Ectodermal cell (in vitro differentiated cells): ENCODE measurements at regions not wholly inside any gene's neighbourhood (a gene's known extent, or its start where the extent isn't known, plus 50 kb on each side); places are given as distances from the start of the nearest gene placed in this dataset.

Experiments used
- H3K27ac ChIP-seq: 2 replicates; pipeline ENCODE4 v1.7.0; 2013; ENCODE audit warnings: mild to moderate bottlenecking, low read depth, low read length; ENCODE audit not compliant: insufficient read depth, poor library complexity, severe bottlenecking
- H3K27me3 ChIP-seq: 2 replicates; pipeline ENCODE4 v1.7.0; 2013; ENCODE audit warnings: mild to moderate bottlenecking, low read length; ENCODE audit not compliant: insufficient read depth, control insufficient read depth, poor library complexity, severe bottlenecking
- H3K36me3 ChIP-seq: one replicate; pipeline ENCODE4 v1.7.0; 2013; ENCODE audit warnings: low read length; ENCODE audit not compliant: control insufficient read depth, insufficient read depth
- H3K4me1 ChIP-seq: one replicate; pipeline ENCODE4 v1.7.0; 2013; ENCODE audit warnings: low read length; ENCODE audit not compliant: control insufficient read depth, insufficient read depth
- H3K4me3 ChIP-seq: 2 replicates; pipeline ENCODE4 v1.7.0; 2013; ENCODE audit warnings: low read depth, low read length, control low read depth; ENCODE audit not compliant: insufficient read depth
- H3K9me3 ChIP-seq: 2 replicates; pipeline ENCODE4 v1.7.0; 2013; ENCODE audit warnings: mild to moderate bottlenecking, low read length, moderate library complexity; ENCODE audit not compliant: control insufficient read depth
- WGBS, 2 experiments: methylation state at CpG; one replicate each; pipeline ENCODE4 v1.1.7; 2013; ENCODE audit warnings: missing lambda C conversion rate in 2 of 2; 5-methylcytosine and 5-hydroxymethylcytosine counted together

DNA sequence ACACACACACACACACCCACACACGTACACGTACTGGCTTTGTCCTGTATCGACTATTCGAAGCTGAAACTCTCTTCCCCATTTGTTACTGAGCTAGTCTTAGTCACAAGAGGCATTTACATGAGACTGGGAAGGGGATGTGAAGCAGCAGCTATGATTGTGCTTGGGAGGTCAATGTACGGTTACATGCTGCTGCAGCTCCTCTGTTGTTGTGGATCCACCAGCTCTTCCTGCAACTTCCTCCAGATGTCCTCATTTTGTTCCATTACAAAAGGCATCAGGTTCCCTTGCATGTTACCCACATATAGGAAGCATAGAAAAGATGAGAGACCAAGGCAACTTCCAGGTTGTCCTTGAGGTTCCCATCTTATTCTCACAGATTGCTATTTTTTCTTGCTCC, 612.4 kb upstream of the IMPG1 start:
- H3K4me1 ChIP-seq = no peaks in the 10 kb centered on the region
- no peaks in the 10 kb centered on the region for H3K36me3 ChIP-seq
- H3K27me3 ChIP-seq = no peaks in the 10 kb centered on the region
- WGBS, 2 experiments = 49 to 54% methylated on average over 5 of the region's 5 CpGs
- no peak overlapping the region for H3K4me3 ChIP-seq
- no peak overlapping the region for H3K27ac ChIP-seq
- no peaks in the 10 kb centered on the region for H3K9me3 ChIP-seq

DNA sequence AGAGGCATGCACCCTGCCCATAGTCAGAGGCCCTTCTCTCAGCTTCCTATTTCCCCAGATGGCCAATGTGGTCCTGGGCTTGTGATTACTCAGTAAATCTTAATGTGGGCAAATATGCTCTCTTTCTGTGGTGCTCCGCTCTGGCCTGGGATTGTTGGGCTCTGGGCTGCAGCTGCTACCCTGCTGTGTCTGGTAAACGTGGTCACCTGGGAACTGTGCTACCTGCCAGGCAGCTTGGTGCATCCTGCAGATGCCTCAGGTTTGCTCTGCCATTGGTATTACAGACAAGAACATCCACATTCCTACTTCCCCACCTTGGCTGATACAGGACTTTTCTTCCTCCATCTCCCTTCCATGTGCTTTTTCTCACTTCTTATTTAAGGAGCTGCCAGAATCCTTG, 611.5 kb upstream of the IMPG1 start:
- no peaks in the 10 kb centered on the region for H3K4me1 ChIP-seq
- no peaks in the 10 kb centered on the region for H3K9me3 ChIP-seq
- no peaks in the 10 kb centered on the region for H3K36me3 ChIP-seq
- no peak overlapping the region for H3K4me3 ChIP-seq
- no peak overlapping the region for H3K27ac ChIP-seq
- no peaks in the 10 kb centered on the region for H3K27me3 ChIP-seq
- WGBS, 2 experiments = 52 to 58% methylated on average over 2 of the region's 2 CpGs

DNA sequence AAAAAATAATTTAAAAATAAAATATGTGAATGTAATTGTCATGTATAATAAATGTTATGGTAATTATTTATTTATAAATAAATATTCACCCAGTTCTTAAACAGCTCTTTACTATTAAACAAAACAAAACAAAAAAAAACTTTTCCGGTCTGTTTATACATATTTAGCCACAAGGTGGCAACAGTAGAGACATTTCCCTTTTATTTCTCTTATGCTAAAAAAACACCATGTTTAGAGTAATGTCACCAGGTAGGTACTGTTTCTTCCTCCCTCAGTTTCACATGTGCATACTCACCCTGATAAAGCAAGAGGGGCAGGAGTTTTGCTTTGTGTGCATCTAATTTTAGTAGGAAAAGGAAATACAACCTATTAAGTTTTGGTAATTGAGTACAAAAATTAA, 610.4 kb upstream of the IMPG1 start:
- no peaks in the 10 kb centered on the region for H3K9me3 ChIP-seq
- H3K27me3 ChIP-seq = no peaks in the 10 kb centered on the region
- H3K4me1 ChIP-seq = no peaks in the 10 kb centered on the region
- H3K36me3 ChIP-seq = no peaks in the 10 kb centered on the region
- no peak overlapping the region for H3K4me3 ChIP-seq
- no peak overlapping the region for H3K27ac ChIP-seq
- WGBS, 2 experiments = 75 to 80% methylated on average over 1 of the region's 1 CpG

DNA sequence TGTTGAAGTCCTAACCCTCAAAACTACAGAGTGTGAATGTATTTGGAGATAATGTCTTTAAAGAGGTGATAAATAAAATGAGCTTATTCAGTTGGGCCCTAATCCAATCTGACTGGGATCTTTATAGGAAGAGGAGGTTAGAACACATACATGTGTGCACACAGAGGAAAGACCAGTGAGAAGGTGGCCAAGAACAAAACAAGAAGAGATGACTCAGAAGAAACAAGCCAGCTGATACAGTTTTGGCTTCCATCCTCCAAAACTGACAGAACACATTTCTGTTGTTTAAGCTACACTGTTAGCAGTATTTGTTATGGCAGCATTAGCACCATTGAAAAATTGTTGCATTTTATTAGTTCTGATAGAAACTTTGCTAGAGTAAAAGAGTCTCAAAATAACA, 609.3 kb upstream of the IMPG1 start:
- Histone ChIP-seq H3K9me3 (no peaks in the 10 kb centered on the region), H3K27me3 (no peaks in the 10 kb centered on the region), H3K36me3 (no peaks in the 10 kb centered on the region), H3K4me1 (no peaks in the 10 kb centered on the region), H3K4me3 (no peak overlapping the region), H3K27ac (no peak overlapping the region)

DNA sequence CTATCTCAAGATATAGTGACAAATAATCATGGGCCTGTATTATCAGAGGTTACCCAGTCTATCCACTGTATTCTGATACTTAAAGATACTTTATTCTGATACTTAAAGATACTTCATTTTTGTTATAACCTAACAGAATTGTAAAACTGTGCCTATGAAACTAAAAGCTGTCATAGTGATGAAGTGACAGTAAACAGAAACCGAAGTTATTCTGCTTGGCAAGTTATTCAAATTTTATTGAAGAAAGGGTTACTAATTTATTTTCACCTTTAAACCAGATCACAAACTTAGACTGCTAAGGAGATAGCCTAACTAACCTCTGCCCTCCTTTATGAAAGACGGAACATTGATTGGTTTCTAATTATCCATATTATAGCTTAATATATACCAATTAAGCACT, 604.6 kb upstream of the IMPG1 start:
- Histone ChIP-seq H3K27me3 (no peaks in the 10 kb centered on the region), H3K27ac (no peak overlapping the region), H3K4me3 (no peak overlapping the region), H3K36me3 (no peaks in the 10 kb centered on the region), H3K9me3 (no peaks in the 10 kb centered on the region), H3K4me1 (no peaks in the 10 kb centered on the region)
- 100% methylated on average over 2 of the region's 2 CpGs; no CpG with 5 or more reads in 1 of the 2 experiments for WGBS, 2 experiments

DNA sequence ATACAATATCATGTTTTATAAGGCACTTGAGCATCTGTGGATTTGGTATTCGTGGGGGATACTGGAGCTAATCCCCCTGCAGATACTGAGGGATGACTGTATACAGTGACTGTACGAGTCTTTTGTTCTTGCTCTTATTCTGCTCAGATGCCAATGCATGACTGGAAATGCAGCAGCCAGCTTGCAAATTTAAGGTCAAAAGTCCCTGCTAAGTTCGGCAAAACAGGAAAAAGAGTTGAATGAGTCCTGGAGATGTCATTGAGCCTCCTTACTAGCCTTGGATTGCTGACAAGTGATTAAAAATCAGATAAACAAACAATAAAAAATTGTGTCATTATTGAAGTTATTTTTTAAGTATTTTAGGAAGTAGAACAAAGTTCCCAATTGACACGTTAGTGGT, 599.3 kb upstream of the IMPG1 start:
- no peak overlapping the region for H3K4me3 ChIP-seq
- no peaks in the 10 kb centered on the region for H3K36me3 ChIP-seq
- WGBS, 2 experiments = 93 to 94% methylated on average over 4 of the region's 4 CpGs
- H3K27ac ChIP-seq = no peak overlapping the region
- no peaks in the 10 kb centered on the region for H3K27me3 ChIP-seq
- no peaks in the 10 kb centered on the region for H3K4me1 ChIP-seq
- no peaks in the 10 kb centered on the region for H3K9me3 ChIP-seq

DNA sequence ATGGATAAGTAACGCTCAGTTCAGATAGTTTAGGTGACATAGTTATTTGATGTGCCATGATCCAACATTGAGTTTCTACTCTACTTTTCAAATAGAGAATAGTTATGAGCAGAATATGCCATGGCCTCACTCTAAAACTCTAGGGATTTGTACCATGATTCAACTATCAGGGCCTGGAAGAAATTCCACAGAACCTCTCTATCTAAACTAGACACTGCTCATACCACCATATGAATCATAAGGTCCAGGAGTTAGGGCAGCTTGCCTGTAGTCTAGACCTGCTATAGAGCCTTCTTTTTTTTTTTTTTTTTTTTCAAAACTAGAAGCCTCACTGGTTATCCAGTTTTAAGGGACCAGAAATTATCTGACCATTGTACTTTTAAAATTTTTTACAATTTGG, 571.8 kb upstream of the IMPG1 start:
- Histone ChIP-seq H3K4me3 (no peak overlapping the region), H3K27me3 (no peaks in the 10 kb centered on the region), H3K4me1 (no peaks in the 10 kb centered on the region), H3K27ac (no peak overlapping the region), H3K9me3 (no peaks in the 10 kb centered on the region), H3K36me3 (no peaks in the 10 kb centered on the region)
- 71 to 89% methylated on average over 1 of the region's 1 CpG for WGBS, 2 experiments

DNA sequence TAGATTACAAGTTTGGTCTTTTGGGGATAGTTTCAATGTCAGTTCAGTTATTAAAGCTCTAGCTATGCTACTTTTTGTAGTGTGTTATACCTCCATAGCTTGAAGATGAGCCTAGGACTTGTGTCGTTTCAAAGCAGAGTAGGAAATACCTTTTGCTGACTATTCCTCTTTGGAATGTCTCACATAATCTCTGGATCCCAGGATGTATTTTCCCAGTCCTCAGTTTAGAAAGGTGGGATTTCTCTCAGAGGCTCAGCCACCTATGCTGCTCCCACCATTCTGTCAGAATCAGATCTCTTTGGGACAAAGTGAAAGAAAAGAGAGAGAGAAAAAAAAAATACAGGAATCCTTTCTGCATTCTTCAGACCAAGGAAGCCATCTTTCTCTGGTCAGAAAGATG, 567.5 kb upstream of the IMPG1 start:
- Histone ChIP-seq H3K27ac (no peak overlapping the region), H3K27me3 (no peaks in the 10 kb centered on the region), H3K4me3 (no peak overlapping the region), H3K9me3 (no peaks in the 10 kb centered on the region), H3K36me3 (no peaks in the 10 kb centered on the region), H3K4me1 (no peaks in the 10 kb centered on the region)
- WGBS, 2 experiments = 73 to 79% methylated on average over 1 of the region's 1 CpG

DNA sequence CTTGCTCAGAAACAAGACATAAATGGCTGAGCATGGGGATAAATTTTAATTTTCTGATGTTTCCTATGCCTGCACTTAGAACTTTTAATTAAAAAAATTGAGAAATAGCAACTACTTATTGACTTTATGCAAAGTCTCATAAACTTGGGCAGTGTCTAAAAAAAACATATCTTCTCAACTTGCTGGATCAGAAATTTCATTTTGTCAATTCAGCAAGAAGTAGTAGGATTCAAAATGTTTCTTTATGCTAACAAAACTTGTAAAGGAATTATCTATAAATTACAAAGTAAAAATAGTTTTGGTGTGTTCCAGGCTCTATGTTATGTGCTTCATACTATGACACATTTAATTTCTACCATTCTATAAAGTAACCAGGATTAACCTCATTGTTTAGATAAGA, 562.2 kb upstream of the IMPG1 start:
- no peaks in the 10 kb centered on the region for H3K36me3 ChIP-seq
- H3K27ac ChIP-seq = no peak overlapping the region
- H3K9me3 ChIP-seq = no peaks in the 10 kb centered on the region
- no peak overlapping the region for H3K4me3 ChIP-seq
- H3K27me3 ChIP-seq = no peaks in the 10 kb centered on the region
- no peaks in the 10 kb centered on the region for H3K4me1 ChIP-seq

DNA sequence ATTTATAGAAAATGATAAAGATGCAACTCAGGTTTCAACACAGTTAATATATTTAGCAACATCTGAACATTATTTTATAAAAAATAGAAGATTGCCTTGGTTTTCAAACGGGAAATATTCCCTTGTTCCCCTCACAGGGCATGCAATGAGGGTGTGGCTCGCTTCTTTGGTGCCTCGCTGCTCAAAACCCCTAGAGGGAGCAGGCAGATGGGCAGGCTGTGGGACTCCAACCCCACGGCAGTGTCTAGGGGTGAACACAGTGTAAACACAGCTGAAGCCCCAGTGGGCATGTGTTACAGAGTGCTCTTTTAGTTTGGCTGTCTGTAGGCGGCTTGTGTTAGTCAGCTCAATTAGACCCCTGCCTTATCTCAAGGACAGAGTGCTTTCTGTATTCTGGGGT, 560.8 kb upstream of the IMPG1 start:
- H3K4me1 ChIP-seq = no peaks in the 10 kb centered on the region
- H3K27me3 ChIP-seq = no peaks in the 10 kb centered on the region
- no peaks in the 10 kb centered on the region for H3K9me3 ChIP-seq
- H3K36me3 ChIP-seq = no peaks in the 10 kb centered on the region
- WGBS, 2 experiments = 78 to 85% methylated on average over 4 to 5 of the region's 5 CpGs
- no peak overlapping the region for H3K4me3 ChIP-seq
- H3K27ac ChIP-seq = no peak overlapping the region

DNA sequence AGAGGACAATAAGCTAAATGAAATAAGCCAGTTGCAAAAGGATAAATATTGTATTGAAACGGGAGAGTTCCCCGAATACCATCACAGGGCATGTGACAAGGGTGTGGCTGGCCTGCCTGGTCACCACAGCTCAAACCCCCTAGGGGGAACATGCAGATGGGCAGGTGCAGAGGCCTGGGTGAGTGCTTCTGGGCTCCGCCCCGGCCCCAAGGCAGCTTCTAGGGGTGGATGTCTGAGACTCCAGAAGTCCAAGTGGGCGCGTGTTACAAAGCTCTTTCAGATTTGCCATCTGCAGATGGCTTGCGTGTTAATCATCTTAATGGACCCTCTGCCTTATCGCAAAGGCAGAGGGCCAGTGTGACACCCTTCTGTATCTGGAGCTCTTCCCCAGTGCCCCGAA, 559.2 kb upstream of the IMPG1 start:
- H3K9me3 ChIP-seq = no peaks in the 10 kb centered on the region
- H3K27ac ChIP-seq = no peak overlapping the region
- H3K36me3 ChIP-seq = no peaks in the 10 kb centered on the region
- 96% methylated on average over 9 of the region's 9 CpGs for WGBS, 2 experiments
- H3K4me1 ChIP-seq = no peaks in the 10 kb centered on the region
- no peaks in the 10 kb centered on the region for H3K27me3 ChIP-seq
- no peak overlapping the region for H3K4me3 ChIP-seq
